Right lobe of liver (tissue), 4 donors: ENCODE measurements at regions not wholly inside any gene's neighbourhood (a gene's known extent, or its start where the extent isn't known, plus 50 kb on each side); places are given as distances from the start of the nearest gene placed in this dataset.

Experiments used
- POLR2A ChIP-seq: fragments of 450-650 bp; IDR thresholded peaks from one replicate; pipeline ENCODE4 v1.6.1; 2017; ENCODE audit warnings: antibody characterized with exemption, mild to moderate bottlenecking
- TF ChIP-seq, protein P1 (sequence below), 4 donors: fragments of 200-600 bp in 3 of 4; fragments of 450-650 bp in 1 of 4; IDR thresholded peaks; one replicate each; pipeline versions ENCODE4 v1.5.1 to v1.8.0; 2016 to 2022; ENCODE audit warnings: antibody characterized with exemption in 4 of 4, mild to moderate bottlenecking in 2 of 4
- donor health status: DM: no; HTN: no; CAD: no.
- donor health status: DM: no; HTN: no; CAD: no.
- donor health status: DM: no; HTN: yes; CAD: no.

DNA sequence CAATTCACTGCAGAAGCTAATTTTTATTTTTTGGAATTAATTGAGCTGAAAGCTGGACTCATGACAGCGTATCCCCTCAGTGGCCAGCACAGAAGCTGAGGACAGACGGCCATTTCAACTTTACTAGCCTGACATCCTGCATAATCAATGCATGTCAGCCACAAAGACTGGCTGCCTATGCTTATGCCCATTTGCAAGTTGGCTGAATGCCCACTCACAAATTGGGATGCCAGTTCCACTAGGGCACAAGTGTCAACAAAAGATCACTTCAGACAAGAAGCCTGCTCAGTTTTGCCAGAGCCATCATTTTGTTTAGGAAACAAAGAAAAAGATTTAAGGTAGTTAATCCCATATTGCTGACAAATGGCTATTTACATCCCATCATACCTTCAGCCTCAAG lies 417.6 kb downstream of the NOVA1 start:
- TF ChIP-seq, protein P1, sequence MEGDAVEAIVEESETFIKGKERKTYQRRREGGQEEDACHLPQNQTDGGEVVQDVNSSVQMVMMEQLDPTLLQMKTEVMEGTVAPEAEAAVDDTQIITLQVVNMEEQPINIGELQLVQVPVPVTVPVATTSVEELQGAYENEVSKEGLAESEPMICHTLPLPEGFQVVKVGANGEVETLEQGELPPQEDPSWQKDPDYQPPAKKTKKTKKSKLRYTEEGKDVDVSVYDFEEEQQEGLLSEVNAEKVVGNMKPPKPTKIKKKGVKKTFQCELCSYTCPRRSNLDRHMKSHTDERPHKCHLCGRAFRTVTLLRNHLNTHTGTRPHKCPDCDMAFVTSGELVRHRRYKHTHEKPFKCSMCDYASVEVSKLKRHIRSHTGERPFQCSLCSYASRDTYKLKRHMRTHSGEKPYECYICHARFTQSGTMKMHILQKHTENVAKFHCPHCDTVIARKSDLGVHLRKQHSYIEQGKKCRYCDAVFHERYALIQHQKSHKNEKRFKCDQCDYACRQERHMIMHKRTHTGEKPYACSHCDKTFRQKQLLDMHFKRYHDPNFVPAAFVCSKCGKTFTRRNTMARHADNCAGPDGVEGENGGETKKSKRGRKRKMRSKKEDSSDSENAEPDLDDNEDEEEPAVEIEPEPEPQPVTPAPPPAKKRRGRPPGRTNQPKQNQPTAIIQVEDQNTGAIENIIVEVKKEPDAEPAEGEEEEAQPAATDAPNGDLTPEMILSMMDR (IDR thresholded peaks at IDR 0.05) = no peak
- TF ChIP-seq POLR2A = no peak
